ENCODE measurements at regions not wholly inside any gene's neighbourhood (a gene's known extent, or its start where the extent isn't known, plus 50 kb on each side); places are given as distances from the start of the nearest gene placed in this dataset.

DNA sequence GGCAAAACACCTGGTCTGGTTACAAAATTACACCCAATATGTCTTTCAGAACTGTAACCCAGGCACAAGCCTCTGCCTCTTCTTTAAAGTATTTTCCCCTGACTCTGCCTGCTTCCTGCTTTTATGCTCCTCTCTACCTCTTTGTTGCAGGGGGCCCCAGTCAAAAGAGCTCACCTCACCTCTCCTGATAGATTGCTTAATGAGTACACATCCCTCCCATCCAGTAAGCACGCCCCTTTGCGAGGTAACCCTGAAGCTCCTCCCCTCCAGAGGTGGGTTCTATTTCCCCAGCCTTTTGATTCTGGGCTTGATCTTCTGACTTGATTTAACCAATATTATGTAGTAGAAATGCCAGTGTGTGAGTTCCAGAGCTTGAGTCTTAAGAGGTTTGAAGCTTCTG lies 56.6 kb upstream of the EYA2 start:
- no peak for TF ChIP-seq EZH2 (IDR thresholded peaks at IDR 0.05; ENCODE audit: low read length, unreplicated experiment)
- TF ChIP-seq, protein P1, sequence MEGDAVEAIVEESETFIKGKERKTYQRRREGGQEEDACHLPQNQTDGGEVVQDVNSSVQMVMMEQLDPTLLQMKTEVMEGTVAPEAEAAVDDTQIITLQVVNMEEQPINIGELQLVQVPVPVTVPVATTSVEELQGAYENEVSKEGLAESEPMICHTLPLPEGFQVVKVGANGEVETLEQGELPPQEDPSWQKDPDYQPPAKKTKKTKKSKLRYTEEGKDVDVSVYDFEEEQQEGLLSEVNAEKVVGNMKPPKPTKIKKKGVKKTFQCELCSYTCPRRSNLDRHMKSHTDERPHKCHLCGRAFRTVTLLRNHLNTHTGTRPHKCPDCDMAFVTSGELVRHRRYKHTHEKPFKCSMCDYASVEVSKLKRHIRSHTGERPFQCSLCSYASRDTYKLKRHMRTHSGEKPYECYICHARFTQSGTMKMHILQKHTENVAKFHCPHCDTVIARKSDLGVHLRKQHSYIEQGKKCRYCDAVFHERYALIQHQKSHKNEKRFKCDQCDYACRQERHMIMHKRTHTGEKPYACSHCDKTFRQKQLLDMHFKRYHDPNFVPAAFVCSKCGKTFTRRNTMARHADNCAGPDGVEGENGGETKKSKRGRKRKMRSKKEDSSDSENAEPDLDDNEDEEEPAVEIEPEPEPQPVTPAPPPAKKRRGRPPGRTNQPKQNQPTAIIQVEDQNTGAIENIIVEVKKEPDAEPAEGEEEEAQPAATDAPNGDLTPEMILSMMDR (conservative IDR thresholded peaks at IDR 0.05; ENCODE audit: low read depth, low read length) = no peak

All from PC-3 (cell line).